ENCODE measurements at regions not wholly inside any gene's neighbourhood (a gene's known extent, or its start where the extent isn't known, plus 50 kb on each side); places are given as distances from the start of the nearest gene placed in this dataset.

GRCh38 chr12:127957001-127957660, 309.8 kb upstream of the TMEM132C start:
- TF ChIP-seq GATA3 (IDR thresholded peaks at IDR 0.05; ENCODE audit: low read depth, low read length), result no peak
- TF ChIP-seq GATA2 (IDR thresholded peaks at IDR 0.05; ENCODE audit: low read depth, low read length), result no peak

- no peak for TF ChIP-seq GATA2 (IDR thresholded peaks at IDR 0.05; ENCODE audit: low read depth, low read length)
- no peak for TF ChIP-seq GATA3 (IDR thresholded peaks at IDR 0.05; ENCODE audit: low read depth, low read length)
Measured at GRCh38 chr12:127962303-127962702, 304.7 kb upstream of the TMEM132C start.

- TF ChIP-seq GATA3 (IDR thresholded peaks at IDR 0.05; ENCODE audit: low read depth, low read length) (no peak), GATA2 (IDR thresholded peaks at IDR 0.05; ENCODE audit: low read depth, low read length) (no peak)
Measured at GRCh38 chr12:127963933-127964332, 303.0 kb upstream of the TMEM132C start.

- TF ChIP-seq GATA3 (IDR thresholded peaks at IDR 0.05; ENCODE audit: low read depth, low read length) (no peak), GATA2 (IDR thresholded peaks at IDR 0.05; ENCODE audit: low read depth, low read length) (no peak)
Measured at GRCh38 chr12:127964717-127965116, 302.3 kb upstream of the TMEM132C start.

GRCh38 chr12:127966331-127966730, 300.6 kb upstream of the TMEM132C start:
- TF ChIP-seq GATA2 (IDR thresholded peaks at IDR 0.05; ENCODE audit: low read depth, low read length), result no peak
- TF ChIP-seq GATA3 (IDR thresholded peaks at IDR 0.05; ENCODE audit: low read depth, low read length), result no peak

GRCh38 chr12:127970491-127970890, 296.5 kb upstream of the TMEM132C start:
- TF ChIP-seq GATA2 (IDR thresholded peaks at IDR 0.05; ENCODE audit: low read depth, low read length) (no peak), GATA3 (IDR thresholded peaks at IDR 0.05; ENCODE audit: low read depth, low read length) (no peak)

GRCh38 chr12:127980585-127980984, 286.4 kb upstream of the TMEM132C start:
- TF ChIP-seq GATA3 (IDR thresholded peaks at IDR 0.05; ENCODE audit: low read depth, low read length), result no peak
- no peak for TF ChIP-seq GATA2 (IDR thresholded peaks at IDR 0.05; ENCODE audit: low read depth, low read length)

GRCh38 chr12:127981875-127982274, 285.1 kb upstream of the TMEM132C start:
- TF ChIP-seq GATA3 (IDR thresholded peaks at IDR 0.05; ENCODE audit: low read depth, low read length) (no peak), GATA2 (IDR thresholded peaks at IDR 0.05; ENCODE audit: low read depth, low read length) (no peak)

- TF ChIP-seq GATA2 (IDR thresholded peaks at IDR 0.05; ENCODE audit: low read depth, low read length) (no peak), GATA3 (IDR thresholded peaks at IDR 0.05; ENCODE audit: low read depth, low read length) (no peak)
Measured at GRCh38 chr12:127984386-127985055, 282.4 kb upstream of the TMEM132C start.

GRCh38 chr12:127987199-127987901, 279.6 kb upstream of the TMEM132C start:
- TF ChIP-seq GATA3 (IDR thresholded peaks at IDR 0.05; ENCODE audit: low read depth, low read length) (no peak), GATA2 (IDR thresholded peaks at IDR 0.05; ENCODE audit: low read depth, low read length) (no peak)

GRCh38 chr12:127991485-127991884, 275.5 kb upstream of the TMEM132C start:
- TF ChIP-seq GATA2 (IDR thresholded peaks at IDR 0.05; ENCODE audit: low read depth, low read length) (no peak), GATA3 (IDR thresholded peaks at IDR 0.05; ENCODE audit: low read depth, low read length) (no peak)

GRCh38 chr12:127998988-127999387, 268.0 kb upstream of the TMEM132C start:
- TF ChIP-seq GATA3 (IDR thresholded peaks at IDR 0.05; ENCODE audit: low read depth, low read length) (no peak), GATA2 (IDR thresholded peaks at IDR 0.05; ENCODE audit: low read depth, low read length) (no peak)

GRCh38 chr12:128004383-128004938, 262.5 kb upstream of the TMEM132C start:
- TF ChIP-seq GATA2 (IDR thresholded peaks at IDR 0.05; ENCODE audit: low read depth, low read length) (no peak), GATA3 (IDR thresholded peaks at IDR 0.05; ENCODE audit: low read depth, low read length) (no peak)

- TF ChIP-seq GATA2 (IDR thresholded peaks at IDR 0.05; ENCODE audit: low read depth, low read length), result no peak
- TF ChIP-seq GATA3 (IDR thresholded peaks at IDR 0.05; ENCODE audit: low read depth, low read length), result no peak
Measured at GRCh38 chr12:128007250-128007649, 259.7 kb upstream of the TMEM132C start.

Measured in SH-SY5Y (cell line).